HepG2 (cell line): ENCODE measurements at regions not wholly inside any gene's neighbourhood (a gene's known extent, or its start where the extent isn't known, plus 50 kb on each side); places are given as distances from the start of the nearest gene placed in this dataset.

Source experiments
- ATAC-seq: fragments of 200-7000 bp; cut with Tn5 transposase; 3 replicates; pipeline ENCODE4 v1.9.1; 2020; ENCODE audit warnings: mild to moderate bottlenecking, moderate library complexity
- BruUV-seq: library from RNA; stranded (reverse); fragments of 400-500 nt; replicated peaks from 2 replicates; lab custom pipeline; 2021; lab: Mats Ljungman, UMichigan
- CTCF ChIA-PET: fragments of 300-600 bp; formaldehyde crosslinking; extraction: SDS; loops from one replicate; lab custom pipeline; 2021; ENCODE audit warnings: low total read pairs, inconsistent platforms, low intra/inter-chr PET ratio; lab: Yijun Ruan, JAX
- POLR2A ChIA-PET: fragments of 350-600 bp; sonication (Branson Sonifier 250); formaldehyde crosslinking; loops from one replicate; lab custom pipeline; 2020; ENCODE audit warnings: antibody characterized with exemption, inconsistent platforms; lab: Yijun Ruan, JAX
- DNase-seq: peaks from one replicate; pipeline ENCODE4 v3.0.0-alpha.2; 2015; ENCODE audit warnings: low spot score
- FAIRE-seq: peaks from 3 replicates; lab custom pipeline; 2011; peaks lifted over from hg19 to GRCh38; lab: Jason Lieb, UNC
- H2AFZ ChIP-seq: one replicate; pipeline ENCODE4 v1.6.1; 2011; ENCODE audit warnings: low read length, inconsistent platforms
- H3K27ac ChIP-seq: fragments of 300-600 bp; 3 replicates; pipeline ENCODE4 v1.8.0; 2011; ENCODE audit warnings: mixed run types, mild to moderate bottlenecking, mixed read lengths, low read length, inconsistent platforms; ENCODE audit not compliant: insufficient read depth; ENCODE audit errors: extremely low read length
- H3K27me3 ChIP-seq, 2 experiments: fragments of 200-600 bp in 1 of 2; 2 replicates in 1 of 2; 3 replicates in 1 of 2; pipeline versions ENCODE4 v1.6.0 to v1.8.0; 2011; ENCODE audit warnings: low read length in 2 of 2, mild to moderate bottlenecking in 2 of 2, moderate library complexity in 2 of 2, inconsistent platforms in 1 of 2; ENCODE audit not compliant: insufficient read depth in 2 of 2, control insufficient read depth in 1 of 2
- H3K36me3 ChIP-seq, 2 experiments: fragments of 200-600 bp in 1 of 2; replicated peaks in 1 of 2; 2 replicates in 1 of 2; 3 replicates in 1 of 2; pipeline versions ENCODE4 v1.5.1 to v1.8.0; 2011; ENCODE audit warnings: low read length in 2 of 2, inconsistent platforms in 1 of 2; ENCODE audit not compliant: insufficient read depth in 2 of 2, control insufficient read depth in 1 of 2
- H3K4me1 ChIP-seq: 2 replicates; pipeline ENCODE4 v1.5.1; 2012; ENCODE audit warnings: low read length, inconsistent platforms; ENCODE audit not compliant: insufficient read depth
- H3K4me2 ChIP-seq: 2 replicates; pipeline ENCODE4 v1.6.0; 2011; ENCODE audit warnings: low read depth, low read length, inconsistent platforms
- H3K4me3 ChIP-seq, 3 experiments: fragments of 200-600 bp in 1 of 3; sonication (generic), shearing (Covaris generic) in 1 of 3; replicated peaks in 1 of 3; 2 replicates each; pipeline ENCODE4 v1.5.1; 2011 to 2016; ENCODE audit warnings: low read length in 3 of 3, inconsistent platforms in 2 of 3, low read depth in 2 of 3, mild to moderate bottlenecking in 2 of 3, control low read depth in 1 of 3, mixed read lengths in 1 of 3; ENCODE audit not compliant: insufficient read depth in 1 of 3
- H3K79me2 ChIP-seq: one replicate; pipeline ENCODE4 v1.6.1; 2011; ENCODE audit warnings: low read length, inconsistent platforms; ENCODE audit not compliant: insufficient read depth
- H3K9ac ChIP-seq: 2 replicates; pipeline ENCODE4 v1.6.0; 2011; ENCODE audit warnings: mild to moderate bottlenecking, low read depth, low read length, inconsistent platforms; ENCODE audit not compliant: insufficient read depth
- H3K9me3 ChIP-seq: 2 replicates; pipeline ENCODE4 v1.5.1; 2012; ENCODE audit warnings: mild to moderate bottlenecking, low read length
- H4K20me1 ChIP-seq: 2 replicates; pipeline ENCODE4 v1.6.0; 2011; ENCODE audit warnings: inconsistent platforms, mild to moderate bottlenecking, low read length, moderate library complexity; ENCODE audit not compliant: insufficient read depth
- AFF4 ChIP-seq: sonication (generic); formaldehyde crosslinking; IDR thresholded peaks from 2 replicates; pipeline ENCODE4 v1.4.0; 2020; ENCODE audit warnings: missing genetic modification reagents
- BRF2 ChIP-seq: sonication (generic); formaldehyde crosslinking; IDR thresholded peaks from 2 replicates; pipeline ENCODE4 v1.8.1; 2022; ENCODE audit warnings: mild to moderate bottlenecking, missing genetic modification reagents
- MED8 ChIP-seq: sonication (generic); formaldehyde crosslinking; IDR thresholded peaks from 2 replicates; pipeline ENCODE4 v1.8.1; 2023; ENCODE audit warnings: mild to moderate bottlenecking, missing genetic modification reagents; ENCODE audit not compliant: insufficient replicate concordance
- NR2F2 ChIP-seq: IDR thresholded peaks from 2 replicates; pipeline ENCODE4 v1.6.1; 2012; ENCODE audit warnings: low read depth, inconsistent platforms, borderline replicate concordance
- NRL ChIP-seq: sonication (generic); formaldehyde crosslinking; IDR thresholded peaks from 2 replicates; pipeline ENCODE4 v1.5.0; 2020; ENCODE audit warnings: missing genetic modification reagents, mild to moderate bottlenecking, moderate library complexity, borderline replicate concordance
- RFX3 ChIP-seq: IDR thresholded peaks from 2 replicates; pipeline ENCODE4 v1.6.1; 2016; ENCODE audit warnings: missing biosample characterization, missing genetic modification reagents
- ZNF275 ChIP-seq: sonication (generic); formaldehyde crosslinking; IDR thresholded peaks from 2 replicates; pipeline ENCODE4 v1.8.0; 2022; ENCODE audit warnings: missing genetic modification reagents, mild to moderate bottlenecking, inconsistent platforms, borderline replicate concordance
- ZNF337 ChIP-seq: sonication (generic); formaldehyde crosslinking; IDR thresholded peaks from 2 replicates; pipeline ENCODE4 v1.5.1; 2020; ENCODE audit warnings: missing genetic modification reagents, low read depth, mild to moderate bottlenecking, borderline replicate concordance
- ZNF646 ChIP-seq: sonication (generic); formaldehyde crosslinking; IDR thresholded peaks from 2 replicates; pipeline ENCODE4 v1.9.0; 2021; ENCODE audit warnings: mild to moderate bottlenecking, missing genetic modification reagents
- WGBS: methylation state at CpG from one replicate; pipeline ENCODE4 v1.1.6; 2017; ENCODE audit warnings: low lambda C conversion rate; 5-methylcytosine and 5-hydroxymethylcytosine counted together
- in situ Hi-C: cut with HindIII; loops from 2 replicates; pipeline ENCODE4 v1.10.0; 2017; ENCODE audit warnings: low pct_unique_long_range_greater_than_20kb; ENCODE audit not compliant: extremely low pct_ligation_motif_present
- intact Hi-C: fragments of 100-400 bp; cut with micrococcal nuclease; formaldehyde crosslinking; loops from one replicate; pipeline ENCODE4 v1.10.0; 2022; ENCODE audit not compliant: unreplicated experiment
- TF ChIP-seq, protein P1 (sequence below): sonication (generic); formaldehyde crosslinking; IDR thresholded peaks from 2 replicates; pipeline ENCODE4 v1.5.0; 2020; ENCODE audit warnings: mild to moderate bottlenecking, missing genetic modification reagents

- FAIRE-seq (no peak), ATAC-seq (no peak), DNase-seq (no peak)
- Histone ChIP-seq H3K36me3 (no peaks in the 10 kb centered on the region), H3K9ac (no peak overlapping the region), H2AFZ (no peak overlapping the region), H3K4me1 (no peaks in the 10 kb centered on the region), H3K27ac (no peak overlapping the region), H3K4me3 (no peak overlapping the region), H3K9me3 (no peaks in the 10 kb centered on the region), H3K27me3 (no peaks in the 10 kb centered on the region), H3K4me2 (no peak overlapping the region), H3K79me2 (no peaks in the 10 kb centered on the region), H4K20me1 (no peaks in the 10 kb centered on the region)
- BruUV-seq = no TSS peak
- intact Hi-C loops = no loop called here
- in situ Hi-C loops = no loop called here
- ChIA-PET CTCF (no interaction called here), POLR2A (no interaction called here)
- 31% methylated on average over 7 of the region's 8 CpGs for WGBS
- TF ChIP-seq MED8 (CRISPR knock-in tag) (no peak), ZNF275 (no peak), NR2F2 (no peak), BRF2 (no peak), NRL (CRISPR knock-in tag) (no peak), AFF4 (CRISPR knock-in tag) (no peak), ZNF646 (CRISPR knock-in tag) (no peak), RFX3 (CRISPR knock-in tag) (no peak), ZNF337 (CRISPR knock-in tag) (no peak)
- TF ChIP-seq, protein P1, sequence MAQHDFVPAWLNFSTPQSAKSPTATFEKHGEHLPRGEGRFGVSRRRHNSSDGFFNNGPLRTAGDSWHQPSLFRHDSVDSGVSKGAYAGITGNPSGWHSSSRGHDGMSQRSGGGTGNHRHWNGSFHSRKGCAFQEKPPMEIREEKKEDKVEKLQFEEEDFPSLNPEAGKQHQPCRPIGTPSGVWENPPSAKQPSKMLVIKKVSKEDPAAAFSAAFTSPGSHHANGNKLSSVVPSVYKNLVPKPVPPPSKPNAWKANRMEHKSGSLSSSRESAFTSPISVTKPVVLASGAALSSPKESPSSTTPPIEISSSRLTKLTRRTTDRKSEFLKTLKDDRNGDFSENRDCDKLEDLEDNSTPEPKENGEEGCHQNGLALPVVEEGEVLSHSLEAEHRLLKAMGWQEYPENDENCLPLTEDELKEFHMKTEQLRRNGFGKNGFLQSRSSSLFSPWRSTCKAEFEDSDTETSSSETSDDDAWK (CRISPR knock-in tag) = no peak
Observed at GRCh38 chr7:49631960-49632359, 141.5 kb upstream of the VWC2 start.
